HepG2 (cell line): ENCODE measurements at regions not wholly inside any gene's neighbourhood (a gene's known extent, or its start where the extent isn't known, plus 50 kb on each side); places are given as distances from the start of the nearest gene placed in this dataset.

Experiments
- ATAC-seq: fragments of 200-7000 bp; cut with Tn5 transposase; 3 replicates; pipeline ENCODE4 v1.9.1; 2020; ENCODE audit warnings: mild to moderate bottlenecking, moderate library complexity
- BruUV-seq: library from RNA; stranded (reverse); fragments of 400-500 nt; replicated peaks from 2 replicates; lab custom pipeline; 2021; lab: Mats Ljungman, UMichigan
- CTCF ChIA-PET: fragments of 300-600 bp; formaldehyde crosslinking; extraction: SDS; loops from one replicate; lab custom pipeline; 2021; ENCODE audit warnings: low total read pairs, inconsistent platforms, low intra/inter-chr PET ratio; lab: Yijun Ruan, JAX
- POLR2A ChIA-PET: fragments of 350-600 bp; sonication (Branson Sonifier 250); formaldehyde crosslinking; loops from one replicate; lab custom pipeline; 2020; ENCODE audit warnings: antibody characterized with exemption, inconsistent platforms; lab: Yijun Ruan, JAX
- DNase-seq: peaks from one replicate; pipeline ENCODE4 v3.0.0-alpha.2; 2015; ENCODE audit warnings: low spot score
- FAIRE-seq: peaks from 3 replicates; lab custom pipeline; 2011; peaks lifted over from hg19 to GRCh38; lab: Jason Lieb, UNC
- H2AFZ ChIP-seq: one replicate; pipeline ENCODE4 v1.6.1; 2011; ENCODE audit warnings: low read length, inconsistent platforms
- H3K27ac ChIP-seq: fragments of 300-600 bp; 3 replicates; pipeline ENCODE4 v1.8.0; 2011; ENCODE audit warnings: mixed run types, mild to moderate bottlenecking, mixed read lengths, low read length, inconsistent platforms; ENCODE audit not compliant: insufficient read depth; ENCODE audit errors: extremely low read length
- H3K27me3 ChIP-seq, 2 experiments: fragments of 200-600 bp in 1 of 2; 2 replicates in 1 of 2; 3 replicates in 1 of 2; pipeline versions ENCODE4 v1.6.0 to v1.8.0; 2011; ENCODE audit warnings: low read length in 2 of 2, mild to moderate bottlenecking in 2 of 2, moderate library complexity in 2 of 2, inconsistent platforms in 1 of 2; ENCODE audit not compliant: insufficient read depth in 2 of 2, control insufficient read depth in 1 of 2
- H3K36me3 ChIP-seq, 2 experiments: fragments of 200-600 bp in 1 of 2; replicated peaks in 1 of 2; 2 replicates in 1 of 2; 3 replicates in 1 of 2; pipeline versions ENCODE4 v1.5.1 to v1.8.0; 2011; ENCODE audit warnings: low read length in 2 of 2, inconsistent platforms in 1 of 2; ENCODE audit not compliant: insufficient read depth in 2 of 2, control insufficient read depth in 1 of 2
- H3K4me1 ChIP-seq: 2 replicates; pipeline ENCODE4 v1.5.1; 2012; ENCODE audit warnings: low read length, inconsistent platforms; ENCODE audit not compliant: insufficient read depth
- H3K4me2 ChIP-seq: 2 replicates; pipeline ENCODE4 v1.6.0; 2011; ENCODE audit warnings: low read depth, low read length, inconsistent platforms
- H3K4me3 ChIP-seq, 3 experiments: fragments of 200-600 bp in 1 of 3; sonication (generic), shearing (Covaris generic) in 1 of 3; replicated peaks in 1 of 3; 2 replicates each; pipeline ENCODE4 v1.5.1; 2011 to 2016; ENCODE audit warnings: low read length in 3 of 3, inconsistent platforms in 2 of 3, low read depth in 2 of 3, mild to moderate bottlenecking in 2 of 3, control low read depth in 1 of 3, mixed read lengths in 1 of 3; ENCODE audit not compliant: insufficient read depth in 1 of 3
- H3K79me2 ChIP-seq: one replicate; pipeline ENCODE4 v1.6.1; 2011; ENCODE audit warnings: low read length, inconsistent platforms; ENCODE audit not compliant: insufficient read depth
- H3K9ac ChIP-seq: 2 replicates; pipeline ENCODE4 v1.6.0; 2011; ENCODE audit warnings: mild to moderate bottlenecking, low read depth, low read length, inconsistent platforms; ENCODE audit not compliant: insufficient read depth
- H3K9me3 ChIP-seq: 2 replicates; pipeline ENCODE4 v1.5.1; 2012; ENCODE audit warnings: mild to moderate bottlenecking, low read length
- H4K20me1 ChIP-seq: 2 replicates; pipeline ENCODE4 v1.6.0; 2011; ENCODE audit warnings: inconsistent platforms, mild to moderate bottlenecking, low read length, moderate library complexity; ENCODE audit not compliant: insufficient read depth
- PRDM15 ChIP-seq: sonication (generic); formaldehyde crosslinking; IDR thresholded peaks from 2 replicates; pipeline ENCODE4 v1.4.0; 2020; ENCODE audit warnings: missing genetic modification reagents
- SMC3 ChIP-seq: IDR thresholded peaks from 2 replicates; pipeline ENCODE4 v1.6.1; 2011; ENCODE audit warnings: low read length, improper control_type of control experiment
- TEAD3 ChIP-seq: optimal IDR thresholded peaks from 2 replicates; pipeline ENCODE3; 2016; ENCODE audit warnings: borderline replicate concordance
- ZNF503 ChIP-seq: sonication (generic); formaldehyde crosslinking; IDR thresholded peaks from 2 replicates; pipeline ENCODE4 v1.4.0; 2020; ENCODE audit warnings: missing genetic modification reagents
- WGBS: methylation state at CpG from one replicate; pipeline ENCODE4 v1.1.6; 2017; ENCODE audit warnings: low lambda C conversion rate; 5-methylcytosine and 5-hydroxymethylcytosine counted together
- in situ Hi-C: cut with HindIII; loops from 2 replicates; pipeline ENCODE4 v1.10.0; 2017; ENCODE audit warnings: low pct_unique_long_range_greater_than_20kb; ENCODE audit not compliant: extremely low pct_ligation_motif_present
- intact Hi-C: fragments of 100-400 bp; cut with micrococcal nuclease; formaldehyde crosslinking; loops from one replicate; pipeline ENCODE4 v1.10.0; 2022; ENCODE audit not compliant: unreplicated experiment

GRCh38 chr18:22731398-22731797 is 201.7 kb upstream of the RBBP8 start:
- H3K9me3 ChIP-seq: no peaks in the 10 kb centered on the region
- H3K79me2 ChIP-seq: no peaks in the 10 kb centered on the region
- no peak overlapping the region for H3K9ac ChIP-seq
- H3K4me1 ChIP-seq: peaks cover 8% of the 10 kb centered on the region; the same call in 1 of the 2 replicates
- no TSS peak for BruUV-seq
- H3K4me2 ChIP-seq: no peak overlapping the region
- no peak for ATAC-seq
- no peak for DNase-seq
- no peaks in the 10 kb centered on the region for H3K36me3 ChIP-seq
- in situ Hi-C loops: no loop called here
- FAIRE-seq: no peak
- H4K20me1 ChIP-seq: no peaks in the 10 kb centered on the region
- intact Hi-C loops: no loop called here
- TF ChIP-seq ZNF503 (no peak), TEAD3 (CRISPR knock-in tag) (no peak), SMC3 (no peak), PRDM15 (CRISPR knock-in tag) (peak; percentile 18; the same call in 1 of the 2 replicates)
- H3K4me3 ChIP-seq: no peak overlapping the region
- ChIA-PET CTCF (no interaction called here), POLR2A (no interaction called here)
- H3K27ac ChIP-seq: no peak overlapping the region
- WGBS: 0% methylated on average over 2 of the region's 2 CpGs
- no peaks in the 10 kb centered on the region; a peak in 1 of 5 replicates for H3K27me3 ChIP-seq
- no peak overlapping the region for H2AFZ ChIP-seq
